A673 (cell line): ENCODE measurements at regions not wholly inside any gene's neighbourhood (a gene's known extent, or its start where the extent isn't known, plus 50 kb on each side); places are given as distances from the start of the nearest gene placed in this dataset.

Source experiments
- EZH2 ChIP-seq: fragments of 200-600 bp; sonication (generic); IDR thresholded peaks from 2 replicates; pipeline ENCODE4 v1.6.1; 2017; ENCODE audit warnings: borderline replicate concordance, low read depth, mild to moderate bottlenecking, mixed read lengths, antibody characterized with exemption, low read length; ENCODE audit not compliant: poor library complexity, severe bottlenecking
- TF ChIP-seq, protein P1 (sequence below): fragments of 300-800, 200-600 bp; sonication (generic); conservative IDR thresholded peaks from 2 replicates; pipeline ENCODE4 v1.5.1; 2017; ENCODE audit warnings: low read depth, mild to moderate bottlenecking, antibody characterized with exemption, low read length, moderate library complexity, mixed read lengths

DNA sequence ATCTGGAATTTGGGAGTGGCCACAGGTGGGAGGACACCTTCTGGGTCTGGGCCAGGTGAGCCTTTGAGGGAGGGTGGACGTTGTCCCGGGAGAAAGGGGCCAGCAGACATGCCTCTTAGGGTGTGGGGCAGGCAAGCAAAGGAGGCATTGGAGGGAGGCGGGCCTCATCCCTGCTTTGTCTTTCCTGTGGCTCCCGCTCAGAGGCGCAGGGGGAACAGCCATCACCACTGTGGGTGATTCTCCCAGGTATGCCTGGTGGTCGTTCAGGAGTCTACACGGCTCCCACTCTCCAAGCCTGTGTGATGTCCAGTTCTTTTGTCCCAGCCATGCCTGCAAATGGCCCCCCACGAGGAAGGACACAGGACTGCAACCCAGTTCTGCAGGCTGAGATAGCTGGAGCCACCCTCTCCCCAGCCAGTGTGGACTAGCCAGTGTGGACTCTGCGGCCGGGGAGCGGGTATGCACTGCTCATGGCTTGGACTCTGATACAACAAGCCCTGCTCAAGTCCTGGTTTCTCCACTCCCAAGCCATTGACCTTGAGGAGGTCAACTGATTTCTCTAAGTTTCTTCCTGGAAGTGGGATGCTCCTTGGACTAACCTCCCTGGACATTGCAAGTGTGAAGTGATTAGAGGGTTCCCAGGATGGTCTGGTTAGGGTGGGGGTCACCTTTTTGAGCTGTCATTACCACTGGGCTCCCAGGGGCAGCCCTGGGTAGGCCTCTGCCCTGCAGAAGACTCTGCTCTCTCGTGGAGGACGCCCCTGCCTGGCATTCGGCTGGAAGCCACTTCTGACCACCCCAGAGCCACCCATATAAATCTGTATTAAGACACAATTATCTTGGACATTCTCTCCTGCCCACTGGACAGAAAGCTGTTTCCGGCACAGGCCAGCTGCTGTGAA, 1151.2 kb downstream of the BRD1 start:
- TF ChIP-seq, protein P1, sequence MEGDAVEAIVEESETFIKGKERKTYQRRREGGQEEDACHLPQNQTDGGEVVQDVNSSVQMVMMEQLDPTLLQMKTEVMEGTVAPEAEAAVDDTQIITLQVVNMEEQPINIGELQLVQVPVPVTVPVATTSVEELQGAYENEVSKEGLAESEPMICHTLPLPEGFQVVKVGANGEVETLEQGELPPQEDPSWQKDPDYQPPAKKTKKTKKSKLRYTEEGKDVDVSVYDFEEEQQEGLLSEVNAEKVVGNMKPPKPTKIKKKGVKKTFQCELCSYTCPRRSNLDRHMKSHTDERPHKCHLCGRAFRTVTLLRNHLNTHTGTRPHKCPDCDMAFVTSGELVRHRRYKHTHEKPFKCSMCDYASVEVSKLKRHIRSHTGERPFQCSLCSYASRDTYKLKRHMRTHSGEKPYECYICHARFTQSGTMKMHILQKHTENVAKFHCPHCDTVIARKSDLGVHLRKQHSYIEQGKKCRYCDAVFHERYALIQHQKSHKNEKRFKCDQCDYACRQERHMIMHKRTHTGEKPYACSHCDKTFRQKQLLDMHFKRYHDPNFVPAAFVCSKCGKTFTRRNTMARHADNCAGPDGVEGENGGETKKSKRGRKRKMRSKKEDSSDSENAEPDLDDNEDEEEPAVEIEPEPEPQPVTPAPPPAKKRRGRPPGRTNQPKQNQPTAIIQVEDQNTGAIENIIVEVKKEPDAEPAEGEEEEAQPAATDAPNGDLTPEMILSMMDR, result no peak
- TF ChIP-seq EZH2, result no peak
